CD4-positive, alpha-beta T cell treated with Interleukin-15 for 1 hour (primary cell): ENCODE measurements at regions not wholly inside any gene's neighbourhood (a gene's known extent, or its start where the extent isn't known, plus 50 kb on each side); places are given as distances from the start of the nearest gene placed in this dataset.

ENCODE experiments used
- DNase-seq: peaks from one replicate; pipeline ENCODE4 v3.0.0-alpha.2; 2020

- DNase-seq: no peak
These were observed 224.2 kb upstream of the JUN start for GRCh38 chr1:59007820-59008598.

GRCh38 chr1:59008599-59009347, 224.9 kb upstream of the JUN start:
- DNase-seq: no peak

GRCh38 chr1:59011663-59012062, 227.8 kb upstream of the JUN start:
- DNase-seq: no peak

- no peak for DNase-seq
These were observed 228.5 kb upstream of the JUN start for GRCh38 chr1:59012378-59012777.

GRCh38 chr1:59013276-59013927, 229.6 kb upstream of the JUN start:
- no peak for DNase-seq

GRCh38 chr1:59013928-59014279, 230.1 kb upstream of the JUN start:
- DNase-seq: no peak

GRCh38 chr1:59014827-59015226, 231.0 kb upstream of the JUN start:
- DNase-seq: no peak

- no peak for DNase-seq
These were observed 231.9 kb upstream of the JUN start for GRCh38 chr1:59015708-59016107.

GRCh38 chr1:59016390-59016789, 232.5 kb upstream of the JUN start:
- DNase-seq: no peak

- DNase-seq: no peak
These were observed 233.8 kb upstream of the JUN start for GRCh38 chr1:59017501-59018231.

GRCh38 chr1:59018446-59018845, 234.6 kb upstream of the JUN start:
- no peak for DNase-seq

- no peak for DNase-seq
These were observed 235.0 kb upstream of the JUN start for GRCh38 chr1:59018860-59019259.

GRCh38 chr1:59020151-59020997, 236.5 kb upstream of the JUN start:
- peak; percentile 69 for DNase-seq

- no peak for DNase-seq
These were observed 238.4 kb upstream of the JUN start for GRCh38 chr1:59022199-59022598.

GRCh38 chr1:59022799-59023198, 239.0 kb upstream of the JUN start:
- DNase-seq: no peak

GRCh38 chr1:59025201-59025600, 241.4 kb upstream of the JUN start:
- DNase-seq: no peak

- no peak for DNase-seq
These were observed 242.1 kb upstream of the JUN start for GRCh38 chr1:59025898-59026426.

- no peak for DNase-seq
These were observed 242.7 kb upstream of the JUN start for GRCh38 chr1:59026472-59026948.

- no peak for DNase-seq
These were observed 243.3 kb upstream of the JUN start for GRCh38 chr1:59027177-59027576.

GRCh38 chr1:59028048-59028447, 244.2 kb upstream of the JUN start:
- DNase-seq: no peak

- no peak for DNase-seq
These were observed 245.7 kb upstream of the JUN start for GRCh38 chr1:59029411-59030167.
